CD14-positive monocyte (primary cell): ENCODE measurements at regions not wholly inside any gene's neighbourhood (a gene's known extent, or its start where the extent isn't known, plus 50 kb on each side); places are given as distances from the start of the nearest gene placed in this dataset.

ENCODE experiments used
- DNase-seq, 3 donors: peaks; one replicate each; pipeline ENCODE4 v3.0.0-alpha.2; 2011 to 2022
- H2AFZ ChIP-seq: 2 replicates; pipeline ENCODE4 v1.6.0; 2012; ENCODE audit warnings: mild to moderate bottlenecking, low read depth, low read length, inconsistent platforms; ENCODE audit not compliant: insufficient read depth, poor library complexity, severe bottlenecking
- H3K27ac ChIP-seq, 2 donors: 1 replicate in 1 of 2; 2 replicates in 1 of 2; pipeline ENCODE4 v1.5.1; 2012 to 2013; ENCODE audit warnings: low read length in 2 of 2, control low read depth in 1 of 2, inconsistent platforms in 1 of 2, low read depth in 1 of 2, mild to moderate bottlenecking in 1 of 2
- H3K27me3 ChIP-seq, 2 donors: one replicate each; pipeline versions ENCODE4 v1.6.0 to v1.6.1; 2011 to 2013; ENCODE audit warnings: low read length in 2 of 2; ENCODE audit not compliant: control insufficient read depth in 2 of 2, insufficient read depth in 2 of 2
- H3K36me3 ChIP-seq, 2 donors: replicated peaks in 1 of 2; 1 replicate in 1 of 2; 2 replicates in 1 of 2; pipeline versions ENCODE4 v1.5.1 to v1.6.1; 2012 to 2013; ENCODE audit warnings: low read length in 2 of 2, control low read depth in 1 of 2, inconsistent platforms in 1 of 2, mild to moderate bottlenecking in 1 of 2; ENCODE audit not compliant: insufficient read depth in 2 of 2, control insufficient read depth in 1 of 2
- H3K4me1 ChIP-seq, 2 donors: 1 replicate in 1 of 2; 2 replicates in 1 of 2; pipeline versions ENCODE4 v1.5.1 to v1.6.1; 2012 to 2013; ENCODE audit warnings: low read length in 2 of 2, control low read depth in 1 of 2, inconsistent platforms in 1 of 2, mild to moderate bottlenecking in 1 of 2, moderate library complexity in 1 of 2; ENCODE audit not compliant: insufficient read depth in 2 of 2, control insufficient read depth in 1 of 2
- H3K4me2 ChIP-seq: replicated peaks from 2 replicates; pipeline ENCODE3; 2012; ENCODE audit warnings: low read length, moderate library complexity, mild to moderate bottlenecking; ENCODE audit not compliant: poor library complexity, severe bottlenecking; ENCODE audit errors: extremely low read depth
- H3K4me3 ChIP-seq, 3 experiments: fragments of 200-600 bp in 1 of 3; sonication (generic) in 1 of 3; replicated peaks in 1 of 3; 1 replicate in 2 of 3; 2 replicates in 1 of 3; pipeline ENCODE4 v1.5.1; 2011 to 2013; ENCODE audit warnings: low read length in 3 of 3, mild to moderate bottlenecking in 3 of 3, control low read depth in 2 of 3, low read depth in 2 of 3, inconsistent platforms in 1 of 3, moderate library complexity in 1 of 3
- H3K79me2 ChIP-seq: 2 replicates; pipeline ENCODE4 v1.6.0; 2012; ENCODE audit warnings: mild to moderate bottlenecking, control low read depth, inconsistent platforms, low read length, moderate library complexity; ENCODE audit not compliant: insufficient read depth
- H3K9ac ChIP-seq: 2 replicates; pipeline ENCODE4 v1.6.0; 2017; ENCODE audit warnings: low read length, mild to moderate bottlenecking; ENCODE audit not compliant: insufficient read depth, poor library complexity, severe bottlenecking
- H3K9me3 ChIP-seq, 2 donors: replicated peaks in 1 of 2; 1 replicate in 1 of 2; 2 replicates in 1 of 2; pipeline versions ENCODE4 v1.5.1 to v1.6.1; 2012 to 2013; ENCODE audit warnings: low read length in 2 of 2, control low read depth in 1 of 2; ENCODE audit not compliant: control insufficient read depth in 1 of 2, insufficient read depth in 1 of 2
- H4K20me1 ChIP-seq: 2 replicates; pipeline ENCODE4 v1.6.0; 2012; ENCODE audit warnings: mild to moderate bottlenecking, low read length, control low read depth, moderate library complexity; ENCODE audit not compliant: insufficient read depth
- H3K27ac Mint-ChIP-seq, 7 donors: one replicate each; pipeline ENCODE4 v1.8.0; 2020; ENCODE audit warnings: mild to moderate bottlenecking in 7 of 7, mixed read lengths in 7 of 7, moderate library complexity in 6 of 7, inconsistent platforms in 2 of 7
- H3K27me3 Mint-ChIP-seq, 3 donors: one replicate each; pipeline ENCODE4 v1.8.0; 2021 to 2022; ENCODE audit warnings: low read depth in 3 of 3, mild to moderate bottlenecking in 3 of 3, mixed read lengths in 3 of 3, moderate library complexity in 3 of 3, inconsistent platforms in 1 of 3
- H3K36me3 Mint-ChIP-seq, 2 donors: one replicate each; pipeline ENCODE4 v1.8.0; 2020; ENCODE audit warnings: mixed read lengths in 2 of 2, inconsistent platforms in 1 of 2, mild to moderate bottlenecking in 1 of 2
- H3K4me1 Mint-ChIP-seq: one replicate; pipeline ENCODE4 v1.8.0; 2020; ENCODE audit warnings: mild to moderate bottlenecking, mixed read lengths
- H3K4me3 Mint-ChIP-seq, 2 donors: one replicate each; pipeline ENCODE4 v1.8.0; 2020; ENCODE audit warnings: mild to moderate bottlenecking in 2 of 2, mixed read lengths in 2 of 2, moderate library complexity in 1 of 2
- H3K9me3 Mint-ChIP-seq, 7 donors: one replicate each; pipeline ENCODE4 v1.8.0; 2020 to 2022; ENCODE audit warnings: mixed read lengths in 7 of 7, mild to moderate bottlenecking in 6 of 7, moderate library complexity in 6 of 7, inconsistent platforms in 2 of 7
- CTCF ChIP-seq: fragments of 200-600 bp; IDR thresholded peaks from one replicate; pipeline ENCODE4 v1.8.0; 2022; ENCODE audit warnings: antibody characterized with exemption, mild to moderate bottlenecking
- WGBS: methylation state at CpG from one replicate; pipeline ENCODE4 v1.1.5; 2013; ENCODE audit warnings: missing lambda C conversion rate; ENCODE audit not compliant: insufficient coverage; 5-methylcytosine and 5-hydroxymethylcytosine counted together
- intact Hi-C, 2 donors: fragments of 100-400 bp; cut with micrococcal nuclease; formaldehyde crosslinking; loops; one replicate each; pipeline versions ENCODE4 v1.15.0 to v1.15.1; 2023

- Histone ChIP-seq H2AFZ (no peak overlapping the region), H3K4me2 (no peak overlapping the region), H3K9me3 (peaks cover 0 to 3% of the 10 kb centered on the region in 2 donors), H3K27ac (no peak overlapping the region), H3K9ac (no peak overlapping the region), H3K36me3 (no peaks in the 10 kb centered on the region), H3K27me3 (no peaks in the 10 kb centered on the region), H3K79me2 (no peaks in the 10 kb centered on the region), H4K20me1 (no peaks in the 10 kb centered on the region), H3K4me3 (no peak overlapping the region), H3K4me1 (no peaks in the 10 kb centered on the region)
- H3K4me3 Mint-ChIP-seq: no peak overlapping the region
- WGBS: no CpG with 5 or more reads among the region's 1 CpG
- peaks cover 0 to 2% (median 0%) of the 10 kb centered on the region in 3 donors for H3K27me3 Mint-ChIP-seq
- no peak for DNase-seq
- H3K36me3 Mint-ChIP-seq: no peaks in the 10 kb centered on the region
- H3K4me1 Mint-ChIP-seq: no peaks in the 10 kb centered on the region
- intact Hi-C loops: no loop called here
- peaks cover 0 to 9% (median 2%) of the 10 kb centered on the region in 7 donors for H3K9me3 Mint-ChIP-seq
- no peak for TF ChIP-seq CTCF
- no peak overlapping the region for H3K27ac Mint-ChIP-seq
Measured at GRCh38 chr3:81393251-81393650, 368.2 kb downstream of the GBE1 start.

- peaks cover 0 to 2% (median 0%) of the 10 kb centered on the region in 3 donors for H3K27me3 Mint-ChIP-seq
Measured at GRCh38 chr3:81390796-81391195, 370.6 kb downstream of the GBE1 start.

More at GRCh38 chr3:81390796-81391195, 370.6 kb downstream of the GBE1 start:
- Mint-ChIP-seq H3K4me1 (no peaks in the 10 kb centered on the region), H3K36me3 (no peaks in the 10 kb centered on the region), H3K27ac (no peak overlapping the region), H3K9me3 (peaks cover 0 to 9% (median 2%) of the 10 kb centered on the region in 7 donors), H3K4me3 (no peak overlapping the region)
- intact Hi-C loops: no loop called here
- no peak for TF ChIP-seq CTCF
- H2AFZ ChIP-seq: no peak overlapping the region
- DNase-seq: no peak
- H3K9me3 ChIP-seq: peaks cover 0 to 3% of the 10 kb centered on the region in 2 donors
- no peaks in the 10 kb centered on the region for H3K27me3 ChIP-seq
- no peaks in the 10 kb centered on the region for H3K79me2 ChIP-seq
- H3K4me3 ChIP-seq: no peak overlapping the region
- H3K4me1 ChIP-seq: no peaks in the 10 kb centered on the region
- no peaks in the 10 kb centered on the region for H4K20me1 ChIP-seq
- no peak overlapping the region for H3K27ac ChIP-seq
- H3K9ac ChIP-seq: no peak overlapping the region
- no peak overlapping the region for H3K4me2 ChIP-seq
- no peaks in the 10 kb centered on the region for H3K36me3 ChIP-seq
